GM19372 (cell line): ENCODE measurements at regions not wholly inside any gene's neighbourhood (a gene's known extent, or its start where the extent isn't known, plus 50 kb on each side); places are given as distances from the start of the nearest gene placed in this dataset.

ENCODE experiments used
- ATAC-seq: cut with Tn5 transposase; IDR thresholded peaks from one replicate; pipeline ENCODE4 v1.9.1; 2021; ENCODE audit warnings: mild to moderate bottlenecking, low read depth, moderate library complexity; ENCODE audit not compliant: unreplicated experiment

GRCh38 chr10:3631701-3632330, 153.2 kb downstream of the KLF6 start:
- no peak for ATAC-seq

DNA sequence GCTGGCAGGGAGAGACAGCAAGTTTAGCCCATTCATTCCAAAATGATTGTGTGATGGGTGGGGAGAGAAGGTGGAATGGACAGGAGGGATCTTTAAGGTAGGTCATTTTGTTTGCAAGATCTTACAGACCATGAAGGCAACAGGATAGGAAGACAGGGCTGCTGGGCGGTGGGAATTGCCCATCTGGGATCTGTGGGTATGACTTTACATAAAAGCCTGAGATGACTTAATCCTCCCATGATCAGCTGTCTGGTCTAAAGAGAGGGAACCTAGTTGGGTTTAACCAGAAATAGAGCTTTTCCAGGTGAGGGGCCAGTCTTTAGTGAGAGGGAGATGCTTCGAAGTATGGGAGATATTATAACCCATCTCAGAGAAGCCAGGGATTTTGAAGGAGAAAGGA, 153.7 kb downstream of the KLF6 start:
- no peak for ATAC-seq

GRCh38 chr10:3625959-3626751, 158.9 kb downstream of the KLF6 start:
- peak; percentile 52 for ATAC-seq

DNA sequence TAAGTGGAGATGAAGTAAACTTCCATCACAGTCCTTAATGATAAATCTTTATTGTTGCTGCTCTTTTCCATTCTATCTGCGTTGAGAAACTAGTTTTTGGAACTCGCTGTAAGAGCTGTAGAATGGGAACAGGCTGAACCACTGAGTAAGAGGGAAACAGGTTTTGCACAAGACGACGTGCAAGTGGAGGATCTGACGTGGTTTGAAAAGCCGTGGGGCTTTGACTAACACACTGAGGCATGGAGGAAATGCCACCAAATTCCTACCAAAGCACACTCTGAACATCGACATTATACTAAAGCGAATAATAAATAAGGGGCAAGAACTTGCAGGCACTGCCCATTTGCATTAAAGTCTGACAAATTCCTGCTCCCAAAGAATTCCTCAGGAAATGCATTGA, 160.6 kb downstream of the KLF6 start:
- no peak for ATAC-seq

GRCh38 chr10:3623746-3624145, 161.3 kb downstream of the KLF6 start:
- peak; percentile 50 for ATAC-seq

- peak; percentile 37 for ATAC-seq
These were observed 162.0 kb downstream of the KLF6 start for GRCh38 chr10:3622845-3623621.

DNA sequence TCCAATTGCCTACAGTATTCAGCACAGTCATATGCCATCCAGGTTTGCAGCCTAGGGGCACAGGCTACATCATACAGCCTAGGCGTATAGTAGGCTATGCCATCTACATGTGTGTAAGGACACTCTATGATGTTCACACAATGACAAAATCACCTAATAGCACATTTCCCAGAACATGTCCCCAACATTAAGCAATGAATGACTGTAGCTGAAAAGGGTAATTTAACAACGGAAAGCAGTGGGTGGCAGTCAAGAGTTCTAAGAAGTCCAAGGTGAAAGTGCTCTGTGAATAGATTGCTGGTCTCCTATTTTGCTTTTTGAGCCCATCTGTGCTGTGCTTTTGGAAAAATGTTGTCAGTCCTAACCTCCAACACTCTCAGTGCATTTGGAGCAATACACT, 162.6 kb downstream of the KLF6 start:
- ATAC-seq = peak; percentile 33

DNA sequence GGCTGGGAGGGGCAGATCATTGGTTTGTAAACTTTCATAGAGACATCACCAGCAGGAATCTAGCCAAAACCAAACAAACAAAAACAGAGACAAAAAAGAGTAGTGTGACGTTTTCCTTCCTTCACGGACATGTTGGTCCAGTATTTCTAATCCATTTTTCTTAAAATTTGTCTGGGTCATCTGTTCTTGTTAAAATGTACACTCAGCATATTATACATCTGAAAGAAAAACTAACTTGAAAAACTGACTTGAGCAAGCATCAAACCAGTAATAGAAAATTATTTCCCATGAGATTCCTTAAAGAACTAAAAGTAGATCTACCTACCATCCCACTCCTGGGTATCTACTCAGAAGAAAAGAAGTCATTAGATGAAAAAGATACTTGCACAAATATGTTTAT, 164.2 kb downstream of the KLF6 start:
- ATAC-seq = no peak

GRCh38 chr10:3619241-3619640, 165.8 kb downstream of the KLF6 start:
- ATAC-seq = no peak

- ATAC-seq = no peak
These were observed 168.1 kb downstream of the KLF6 start for GRCh38 chr10:3616880-3617279.

- ATAC-seq = no peak
These were observed 171.7 kb downstream of the KLF6 start for GRCh38 chr10:3613318-3613717.

DNA sequence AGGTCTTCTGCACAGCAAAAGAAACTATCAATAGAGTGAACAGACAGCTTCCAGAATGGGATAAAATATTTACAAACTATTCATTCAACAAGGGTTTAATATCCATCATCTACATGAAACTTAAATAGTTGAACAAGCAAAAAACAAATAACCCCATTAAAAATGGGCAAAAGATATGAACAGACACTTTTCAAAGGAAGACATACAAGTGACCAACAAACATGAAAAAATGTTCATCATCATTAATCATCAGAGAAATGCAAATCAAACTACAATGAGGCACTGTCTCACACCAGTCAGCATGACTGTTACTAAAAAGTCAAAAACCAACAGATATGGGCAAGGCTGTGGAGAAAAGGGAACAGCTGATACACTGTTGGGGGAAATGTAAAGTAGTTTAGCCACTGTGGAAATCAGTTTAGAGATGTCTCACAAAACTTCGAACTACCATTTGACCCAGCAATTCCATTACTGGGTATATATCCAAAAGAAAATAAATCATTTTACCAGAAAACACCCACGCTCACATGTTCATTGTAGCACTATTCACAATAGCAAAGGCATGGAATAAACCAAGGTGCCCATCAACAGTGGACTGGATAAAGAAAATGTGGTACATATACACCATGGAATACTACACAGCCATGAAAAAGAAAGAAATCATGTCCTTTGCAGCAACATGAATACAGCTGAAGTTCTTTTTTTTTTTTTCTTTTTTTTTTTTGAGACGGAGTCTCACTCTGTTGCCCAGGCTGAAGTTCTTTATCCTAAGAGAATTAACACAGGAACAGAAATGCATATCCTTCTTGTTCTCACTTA, 172.6 kb downstream of the KLF6 start:
- no peak for ATAC-seq

DNA sequence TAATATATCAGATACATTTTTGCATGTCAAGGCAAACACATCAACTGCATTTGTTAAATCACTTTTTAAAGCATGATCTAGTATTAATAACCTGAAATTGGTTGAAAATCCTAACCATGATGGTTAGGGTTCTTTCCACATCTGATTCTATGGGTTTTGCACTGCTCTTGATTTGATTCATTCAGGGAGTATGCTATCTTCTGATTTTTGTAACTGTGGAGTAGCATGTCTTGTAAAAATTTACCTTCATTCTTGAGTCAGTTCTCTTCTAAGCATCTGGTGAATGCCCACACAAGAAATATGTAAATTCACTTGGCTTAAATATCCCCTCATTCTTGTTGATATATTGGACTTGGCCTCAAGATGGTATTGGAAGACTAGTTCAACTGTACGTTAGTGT, 178.7 kb downstream of the KLF6 start:
- ATAC-seq = no peak

GRCh38 chr10:3605882-3606281, 179.1 kb downstream of the KLF6 start:
- ATAC-seq = no peak

- ATAC-seq = no peak
These were observed 189.3 kb downstream of the KLF6 start for GRCh38 chr10:3595736-3596135.

DNA sequence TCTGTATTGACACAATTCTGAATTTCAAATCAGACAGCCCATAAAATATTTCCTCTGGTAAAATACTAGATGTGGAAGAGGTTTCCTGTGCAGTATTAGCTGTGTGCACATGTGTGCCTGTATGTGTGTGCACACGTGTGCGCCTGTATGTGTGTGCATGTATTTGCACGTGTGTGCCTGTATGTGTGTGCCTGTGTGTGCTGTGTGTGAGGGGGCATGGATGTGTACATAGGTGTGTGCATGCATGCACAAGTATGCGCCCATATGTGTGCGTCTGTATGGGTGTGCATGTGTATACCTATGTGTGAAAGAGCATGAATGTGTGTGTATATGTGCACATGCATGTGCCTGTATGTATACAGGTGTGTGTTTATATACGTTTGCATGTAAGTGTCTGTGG, 191.4 kb downstream of the KLF6 start:
- no peak for ATAC-seq

- no peak for ATAC-seq
These were observed 192.6 kb downstream of the KLF6 start for GRCh38 chr10:3592424-3592823.

GRCh38 chr10:3588816-3589215, 196.2 kb downstream of the KLF6 start:
- ATAC-seq = no peak

DNA sequence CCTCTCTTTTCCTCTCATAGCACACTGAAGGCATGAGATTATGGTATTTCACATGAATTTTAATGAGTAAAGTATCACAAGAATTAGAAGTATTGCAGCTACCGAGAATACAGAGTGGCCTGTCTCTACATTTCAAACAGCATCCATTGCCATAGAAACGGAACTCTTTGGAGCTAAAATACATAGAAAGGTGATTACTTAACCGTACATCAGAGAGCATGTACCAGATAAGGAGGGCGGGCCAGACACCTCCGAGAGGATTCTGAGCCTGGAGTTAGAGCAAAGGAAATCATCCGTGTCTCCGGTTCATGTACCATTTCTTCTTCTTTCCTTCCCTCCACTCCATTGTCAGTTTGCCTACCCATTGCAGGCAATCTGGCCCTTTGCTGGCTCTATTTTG, 196.7 kb downstream of the KLF6 start:
- no peak for ATAC-seq

DNA sequence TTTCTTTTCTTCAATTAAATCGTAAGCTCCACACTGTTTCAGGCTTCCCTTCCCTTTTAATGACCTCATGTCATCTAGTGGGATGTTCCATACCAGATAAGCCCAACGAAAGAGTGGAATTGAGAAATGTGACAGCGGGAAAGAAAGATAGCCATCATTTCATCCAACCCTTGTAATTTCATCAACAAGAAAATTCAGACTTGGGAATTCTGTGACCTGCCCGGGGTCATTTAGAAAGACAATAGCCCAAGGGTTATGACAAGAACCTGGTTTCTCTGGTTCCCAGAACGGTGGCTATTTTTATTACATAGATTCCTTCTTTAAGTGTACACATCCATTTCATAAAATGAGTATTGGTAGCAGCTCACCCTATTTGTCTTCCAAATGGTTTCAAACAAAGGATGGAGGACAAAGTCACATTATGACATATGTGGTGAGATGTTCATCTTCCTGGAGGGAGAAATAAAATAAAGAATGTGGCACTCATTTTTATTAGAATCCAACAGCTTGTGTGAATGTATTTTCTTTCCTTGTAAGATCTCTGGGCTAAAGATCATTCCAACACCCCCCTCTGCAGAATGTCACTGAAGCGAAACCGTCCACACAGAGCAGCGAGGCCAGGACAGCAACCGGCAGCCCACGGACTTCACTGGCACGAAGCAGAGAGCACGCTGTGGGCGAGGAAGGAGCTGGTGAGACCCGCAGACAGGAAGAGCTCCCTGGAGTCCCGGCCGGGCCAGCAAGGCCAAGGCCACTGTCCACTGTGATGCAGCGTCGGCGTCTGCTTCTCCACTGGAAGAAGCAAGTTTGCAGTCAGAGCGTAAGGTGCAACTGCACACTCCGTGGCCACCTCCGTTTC, 199.9 kb downstream of the KLF6 start:
- ATAC-seq = no peak
